NCI-H526 treated with DMSO at 0.1 percent for 48 hours (cell line): ENCODE measurements at regions not wholly inside any gene's neighbourhood (a gene's known extent, or its start where the extent isn't known, plus 50 kb on each side); places are given as distances from the start of the nearest gene placed in this dataset.
"Not testable (repeated sequence)": the region's sequence is repeated elsewhere in the genome, so short reads cannot be mapped to it uniquely, and the experiment has no call there.

Experiments used
- DNase-seq: peaks from one replicate; lab custom pipeline; 2025; lab: John Stamatoyannopoulos, UW

- DNase-seq, result no peak
Observed at GRCh38 chrX:53883196-53883595, 161.1 kb downstream of the PHF8 start.

- DNase-seq, result no peak
Observed at GRCh38 chrX:53882331-53882730, 161.9 kb downstream of the PHF8 start.

DNA sequence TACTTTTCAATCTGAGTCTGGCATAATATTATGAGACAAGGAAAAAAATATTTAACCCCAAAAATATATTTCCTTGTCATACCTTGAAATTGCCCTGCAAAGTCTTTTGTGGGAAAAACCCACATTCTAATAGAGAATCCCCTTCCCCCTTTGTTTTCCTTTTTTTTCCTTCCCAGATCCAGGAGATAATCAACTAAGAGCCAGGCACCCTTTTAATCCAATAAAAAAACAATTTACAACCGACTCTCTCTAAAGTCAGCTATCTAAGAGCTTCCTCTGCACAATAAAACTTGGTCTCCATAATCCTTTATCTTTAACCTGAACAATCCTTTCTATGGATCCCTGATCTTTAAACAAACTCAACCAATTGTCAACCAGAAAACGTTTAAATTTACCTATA lies 163.5 kb downstream of the PHF8 start:
- DNase-seq, result not testable (repeated sequence)

DNA sequence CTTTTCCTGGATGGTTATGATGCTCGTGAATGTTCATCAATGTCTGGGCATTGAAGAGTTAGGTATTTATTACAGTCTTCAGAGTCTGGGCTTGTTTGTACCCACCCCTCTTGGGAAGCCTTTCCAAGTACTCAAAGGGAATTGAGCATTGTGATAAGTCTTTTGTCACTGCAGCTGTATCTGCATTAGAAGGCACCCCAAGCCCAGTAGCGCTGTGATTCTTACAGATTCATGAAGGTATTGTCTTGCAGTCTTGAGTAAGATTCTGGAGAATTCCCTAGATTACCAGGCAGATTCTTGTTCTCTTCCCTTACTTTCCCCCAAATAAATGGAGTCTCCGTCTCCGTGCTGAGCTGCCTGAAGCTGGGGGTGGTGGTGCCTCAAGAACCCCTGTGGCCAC lies 173.4 kb upstream of the HUWE1 start:
- DNase-seq, result no peak

DNA sequence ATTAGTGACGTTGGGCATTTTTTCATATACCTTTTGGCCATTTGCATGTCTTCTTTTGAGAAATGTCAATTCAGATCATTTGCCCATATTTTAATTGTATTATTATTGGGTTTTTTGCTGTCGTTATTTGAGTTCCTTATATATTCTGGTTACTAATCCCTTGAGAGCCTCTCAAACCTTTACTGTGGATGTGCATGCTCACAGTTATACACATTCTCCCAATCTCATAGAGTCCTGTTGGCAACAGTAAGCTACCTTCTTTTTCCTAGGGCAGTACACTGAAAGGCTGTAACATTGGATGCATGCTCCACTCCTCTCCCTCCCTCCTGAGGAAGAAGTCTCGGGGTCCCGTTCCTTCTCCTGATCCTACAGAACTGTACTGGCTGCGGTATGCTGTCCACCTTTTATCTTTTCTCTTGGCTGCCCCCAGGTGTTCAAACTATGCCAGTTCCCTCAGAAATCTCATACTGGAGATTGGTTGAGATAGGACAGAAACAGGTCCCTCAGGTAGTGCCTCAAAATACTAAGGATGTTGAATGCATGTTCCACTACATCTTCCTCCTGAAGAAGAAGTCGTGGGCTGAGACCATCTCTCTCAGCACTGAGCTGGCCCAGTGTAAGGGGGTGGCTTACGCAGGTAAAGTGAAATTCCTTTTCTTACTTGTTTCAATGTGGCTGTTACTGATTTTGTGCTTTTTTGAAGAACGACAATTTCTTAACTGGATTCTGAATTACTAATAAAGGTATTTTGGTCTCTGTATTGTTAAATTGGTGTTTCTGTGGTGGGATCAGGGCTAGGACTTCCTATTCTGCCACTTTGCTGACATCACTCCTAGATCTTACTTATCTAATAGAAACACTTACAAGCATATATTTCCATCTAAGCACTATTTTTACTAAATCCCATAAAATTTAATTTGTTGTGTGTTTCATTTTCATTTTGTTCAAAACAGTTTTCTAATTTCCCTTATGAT lies 145.4 kb upstream of the HUWE1 start:
- peak; percentile 36 for DNase-seq

DNA sequence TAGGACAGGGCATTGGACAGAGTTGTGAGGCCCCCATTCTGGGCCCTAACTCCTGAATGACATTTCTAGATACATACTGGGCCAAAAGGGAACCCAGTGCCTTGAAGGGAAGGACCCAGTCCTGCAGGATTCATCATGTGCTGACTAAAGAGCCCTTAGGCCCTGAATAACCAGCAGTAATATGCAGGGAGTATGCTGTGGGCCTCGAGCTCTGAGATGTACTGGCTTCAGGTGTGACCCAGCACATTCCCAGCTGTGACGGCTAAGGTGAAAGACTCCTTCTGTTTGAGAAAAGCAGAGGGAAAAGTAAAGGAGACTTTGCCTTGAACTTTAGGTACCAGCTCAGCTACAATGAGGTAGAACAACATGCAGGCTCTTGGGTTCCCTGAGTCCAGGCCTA lies 138.2 kb upstream of the HUWE1 start:
- no peak for DNase-seq

DNA sequence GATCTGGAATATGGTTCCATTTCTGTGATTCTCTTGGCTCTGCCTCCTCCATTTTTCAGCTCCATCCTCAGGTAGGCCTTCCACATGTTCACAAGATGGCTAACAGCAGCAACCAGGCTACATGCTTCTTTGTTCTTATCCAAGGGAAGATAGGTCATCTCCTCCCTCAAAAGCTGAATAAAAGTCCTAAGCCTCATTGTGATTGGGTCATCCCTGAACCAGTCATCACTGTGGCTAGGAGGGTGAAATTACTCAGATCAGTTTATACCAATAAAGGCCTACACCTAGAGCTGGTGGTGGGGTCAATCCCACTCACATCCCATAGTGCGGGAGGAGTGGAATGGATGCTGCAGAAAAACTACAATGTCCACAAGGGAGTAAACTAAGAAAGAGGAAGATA lies 131.6 kb upstream of the HUWE1 start:
- DNase-seq, result not testable (repeated sequence)

GRCh38 chrX:53817548-53817947 lies 131.0 kb upstream of the HUWE1 start:
- DNase-seq, result no peak

DNA sequence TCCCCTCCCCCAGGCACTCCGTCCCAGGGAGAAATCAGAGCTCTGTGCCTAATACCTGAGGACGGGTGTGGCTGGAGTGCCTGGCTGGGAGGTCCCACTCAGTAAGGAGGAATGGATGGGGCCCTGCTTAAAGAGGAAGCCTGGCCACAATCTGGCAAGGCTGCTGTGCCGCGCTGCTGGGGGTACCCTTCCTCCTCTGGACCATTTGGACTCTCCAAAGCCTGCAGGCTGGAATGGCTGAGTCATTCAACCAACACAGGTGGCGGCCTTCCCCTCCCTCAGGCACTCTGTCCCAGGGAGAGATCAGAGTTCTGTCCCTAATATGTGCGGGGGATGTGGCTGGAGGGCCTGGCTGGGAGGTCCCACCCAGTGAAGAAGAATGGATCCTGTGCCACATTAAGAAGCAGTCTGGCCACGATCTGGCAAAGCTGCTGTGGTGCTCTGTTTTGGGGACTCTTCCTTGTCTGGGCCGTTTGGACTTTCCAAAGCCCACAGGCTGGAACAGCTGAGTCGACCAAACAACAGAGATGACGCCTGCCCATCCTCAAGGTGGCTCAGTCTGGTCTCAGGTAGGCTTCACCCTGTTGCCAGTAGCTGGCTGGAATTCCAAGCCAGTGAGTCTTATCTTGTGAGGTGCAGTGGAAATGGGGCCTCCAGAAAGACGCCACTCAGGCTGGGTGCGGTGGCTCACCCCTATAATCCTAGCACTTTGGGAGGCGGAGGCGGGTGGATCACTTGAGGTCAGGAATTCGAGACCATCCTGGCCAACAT lies 127.3 kb upstream of the HUWE1 start:
- no peak for DNase-seq

- no peak for DNase-seq
Observed at GRCh38 chrX:53798281-53798680, 111.8 kb upstream of the HUWE1 start.

- DNase-seq, result no peak
Observed at GRCh38 chrX:53795576-53795975, 109.1 kb upstream of the HUWE1 start.

DNA sequence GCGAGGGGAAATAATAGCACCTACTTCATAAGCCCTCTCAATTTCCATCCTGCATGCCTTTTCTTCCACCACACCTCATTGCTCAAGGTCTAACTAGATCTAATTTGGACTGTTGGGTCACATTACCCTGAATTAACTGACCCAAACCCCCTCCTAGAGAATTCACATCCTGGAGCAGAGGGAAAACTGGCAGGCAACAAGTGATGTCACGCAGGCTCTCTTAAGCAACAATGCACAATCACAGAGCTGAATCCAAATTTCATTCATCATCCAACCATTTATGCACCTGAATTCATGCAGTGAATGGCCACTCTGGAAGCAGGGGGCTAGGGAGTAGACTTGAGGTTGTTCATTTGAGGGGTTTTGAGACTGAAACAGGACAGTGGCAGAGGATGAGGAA lies 107.7 kb upstream of the HUWE1 start:
- no peak for DNase-seq

- DNase-seq, result no peak
Observed at GRCh38 chrX:53768865-53769264, 82.3 kb upstream of the HUWE1 start.

DNA sequence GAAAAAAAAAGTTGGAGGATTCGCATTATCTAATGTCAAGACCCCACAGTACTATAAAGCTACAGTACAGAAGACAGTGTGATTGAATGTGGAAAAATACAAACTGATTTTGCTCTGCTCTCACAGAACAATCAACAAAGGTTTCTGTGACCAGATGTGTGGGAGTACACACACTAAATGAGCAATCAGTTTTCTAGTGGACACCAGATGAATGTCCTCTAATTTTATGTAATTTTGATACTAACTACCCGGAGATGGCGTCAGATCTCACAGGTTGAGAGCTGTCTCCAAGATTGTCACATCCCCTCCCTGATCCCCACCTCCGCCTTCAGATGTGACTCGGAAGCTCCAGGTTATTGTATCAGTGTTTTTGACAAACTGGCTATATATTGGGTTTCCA lies 81.9 kb upstream of the HUWE1 start:
- DNase-seq, result no peak

GRCh38 chrX:53767544-53767943 lies 81.0 kb upstream of the HUWE1 start:
- no peak for DNase-seq

- not testable (repeated sequence) for DNase-seq
Observed at GRCh38 chrX:53757181-53757580, 70.7 kb upstream of the HUWE1 start.

GRCh38 chrX:53746718-53747117 lies 60.2 kb upstream of the HUWE1 start:
- no peak for DNase-seq

DNA sequence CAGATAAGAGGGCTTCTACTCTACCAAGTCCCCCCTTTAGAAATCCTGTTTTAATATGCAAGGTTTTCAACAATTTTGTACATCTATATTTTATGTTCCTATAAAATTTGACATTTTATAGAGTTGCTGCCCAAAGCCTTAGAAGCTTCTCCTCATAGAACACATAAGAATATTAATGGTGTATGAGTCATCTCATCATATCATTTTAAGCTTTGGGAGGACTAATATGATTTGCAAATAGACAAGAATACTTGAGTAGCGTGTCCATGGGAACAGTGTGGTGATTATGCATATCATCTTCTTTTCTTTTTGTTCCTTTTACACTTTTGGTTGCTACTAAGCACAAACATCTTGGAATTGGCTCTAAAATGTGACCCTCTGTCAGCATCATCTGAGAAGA lies 56.7 kb upstream of the HUWE1 start:
- DNase-seq, result peak; percentile 5

- DNase-seq, result no peak
Observed at GRCh38 chrX:53738370-53738906, 51.9 kb upstream of the HUWE1 start.
